NCI-H2081 treated with DMSO at 0.1 percent for 48 hours (cell line): ENCODE measurements at regions not wholly inside any gene's neighbourhood (a gene's known extent, or its start where the extent isn't known, plus 50 kb on each side); places are given as distances from the start of the nearest gene placed in this dataset.

ENCODE experiments used
- DNase-seq: peaks from one replicate; lab custom pipeline; 2025; lab: John Stamatoyannopoulos, UW

DNA sequence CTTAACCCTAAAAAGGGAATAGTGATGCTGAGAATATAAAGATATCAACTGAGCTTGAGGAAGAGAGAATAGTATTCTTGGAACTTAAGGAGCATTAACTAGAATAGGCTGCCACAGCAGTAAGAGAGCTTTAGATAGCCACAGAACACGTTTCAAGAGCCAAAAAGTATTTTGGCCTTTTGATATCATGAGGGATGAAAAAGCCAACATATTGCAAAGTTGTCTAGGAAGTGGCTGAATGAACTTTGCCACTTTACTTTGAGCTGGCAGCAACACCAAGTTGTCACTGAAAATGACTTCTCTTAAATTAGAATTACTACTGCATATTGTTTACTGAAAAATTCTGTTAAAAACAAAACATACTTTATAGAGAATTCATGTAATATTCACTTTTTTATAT lies 1476.2 kb downstream of the MRPL39 start:
- DNase-seq = no peak

DNA sequence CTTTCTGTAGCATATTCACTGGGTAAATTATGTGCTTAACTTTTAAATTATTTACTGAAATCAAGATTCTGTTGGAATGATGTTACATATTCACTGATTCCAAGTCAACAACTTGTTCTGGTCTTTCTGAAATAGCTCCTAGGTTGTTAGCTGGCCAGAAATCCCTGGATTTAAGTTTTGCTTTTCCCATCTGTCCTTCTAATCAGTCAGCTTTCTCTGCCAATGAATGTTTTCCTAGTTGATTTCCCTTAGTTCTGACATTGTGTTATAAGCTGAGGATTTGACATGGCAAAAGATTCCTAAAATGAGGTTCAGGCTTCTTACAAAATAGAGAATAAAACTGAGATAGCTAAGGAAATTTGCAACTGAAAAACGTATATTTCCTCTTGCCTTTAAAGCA lies 1479.6 kb downstream of the MRPL39 start:
- DNase-seq = no peak

DNA sequence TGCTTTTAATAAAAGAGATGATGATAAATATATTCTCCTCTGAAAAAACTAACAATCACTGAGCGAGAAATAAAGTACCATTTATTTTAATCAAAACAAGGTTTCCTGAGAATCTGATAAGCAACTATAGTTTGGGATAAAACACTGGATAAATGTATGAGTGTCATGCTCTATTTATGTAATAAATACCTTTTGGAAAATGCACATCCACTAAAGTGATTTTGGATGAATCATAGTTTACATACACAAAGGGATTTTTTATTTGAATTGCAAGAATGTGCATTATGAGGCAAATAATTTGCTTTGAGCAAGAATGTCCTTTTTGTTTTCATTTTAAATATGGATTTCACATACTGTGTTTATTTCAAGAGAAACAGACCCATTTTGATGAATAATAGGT lies 1483.5 kb downstream of the MRPL39 start:
- no peak for DNase-seq

DNA sequence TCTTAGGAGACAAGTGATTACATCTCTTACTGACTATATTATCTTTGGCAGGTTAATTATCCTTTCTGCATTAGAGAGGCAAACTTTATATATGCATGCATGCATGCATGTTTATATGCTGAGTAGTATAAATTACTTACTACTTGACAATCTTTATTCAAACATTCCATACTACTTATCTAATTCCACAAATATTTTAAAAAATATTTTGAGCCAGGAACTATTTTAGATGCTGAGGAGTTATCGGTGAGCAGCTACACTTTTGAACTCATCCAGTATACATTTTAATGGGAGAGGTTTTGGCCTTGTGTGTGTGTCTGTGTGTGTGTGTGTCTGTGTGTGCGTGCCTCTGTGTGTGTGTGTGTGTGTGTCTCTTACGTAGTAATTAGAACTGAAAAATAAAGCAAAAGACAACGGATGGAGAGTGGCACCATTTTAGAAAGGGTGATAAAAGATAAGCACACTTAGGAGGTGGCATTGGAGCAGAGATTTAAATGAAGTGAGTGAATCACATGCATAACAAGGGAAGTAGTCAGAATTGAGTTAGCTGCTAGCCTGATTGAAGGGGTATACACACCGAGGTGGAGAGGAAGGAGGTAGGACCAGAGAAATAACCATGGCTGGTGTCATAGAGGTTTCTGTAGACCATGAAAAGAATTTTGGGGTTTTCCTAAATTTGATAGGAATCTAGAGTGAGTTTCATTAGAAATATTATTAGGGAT lies 1488.4 kb downstream of the MRPL39 start:
- no peak for DNase-seq

DNA sequence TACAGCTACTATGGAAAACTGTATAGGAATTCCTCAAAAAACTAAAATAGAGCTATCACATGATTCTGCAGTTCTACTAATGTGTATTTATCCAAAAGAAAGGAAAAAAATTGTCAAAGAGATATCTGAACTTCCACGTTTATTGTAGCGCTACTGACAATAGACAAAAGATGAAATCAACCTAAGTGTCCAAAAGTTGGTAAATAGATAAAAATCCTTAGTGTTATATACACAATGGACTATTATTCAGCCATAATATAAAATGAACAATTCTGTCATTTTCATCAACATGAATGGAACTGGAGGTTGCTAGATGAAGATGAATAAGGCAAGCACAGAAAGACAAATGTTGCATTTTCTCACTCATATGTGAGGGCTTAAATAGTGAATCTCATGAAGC lies 1492.1 kb downstream of the MRPL39 start:
- no peak for DNase-seq

DNA sequence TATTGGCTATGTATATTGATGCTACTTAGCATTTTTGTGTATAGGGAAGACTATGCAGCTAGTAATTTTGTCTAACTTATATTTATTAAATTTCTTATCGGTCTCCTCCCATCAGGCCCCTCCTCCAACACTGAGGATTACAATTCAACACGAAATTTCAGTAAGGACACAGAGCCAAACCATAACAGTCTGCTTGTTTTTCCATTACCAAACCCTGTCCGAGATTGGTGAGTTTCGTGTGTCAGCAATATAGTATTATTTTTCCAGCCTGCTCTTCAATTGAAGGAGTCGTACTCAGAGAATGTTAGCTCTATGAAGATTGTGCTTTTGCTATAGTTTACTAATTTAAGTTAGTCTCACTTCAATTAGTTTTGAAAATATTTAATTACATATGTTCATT lies 1495.3 kb downstream of the MRPL39 start:
- DNase-seq = no peak

DNA sequence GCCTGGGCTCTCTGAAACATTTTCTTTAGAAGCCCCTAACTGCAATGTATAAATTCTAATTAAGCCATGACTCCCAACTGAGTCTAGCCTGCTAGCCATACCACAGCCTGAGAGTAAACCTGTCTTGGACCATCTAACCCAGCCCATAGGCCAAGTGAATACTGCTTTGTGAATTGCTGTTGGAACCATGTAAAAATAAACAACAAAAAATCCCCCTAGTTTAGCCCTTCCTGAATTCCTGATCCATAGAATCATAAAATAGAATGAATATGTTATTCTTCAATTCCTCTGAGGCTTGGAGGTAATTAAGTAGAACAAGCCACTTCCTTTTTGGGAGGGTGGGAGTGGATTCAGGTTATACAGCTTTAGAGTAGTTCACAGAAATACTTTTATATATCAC lies 1496.4 kb downstream of the MRPL39 start:
- DNase-seq = no peak

DNA sequence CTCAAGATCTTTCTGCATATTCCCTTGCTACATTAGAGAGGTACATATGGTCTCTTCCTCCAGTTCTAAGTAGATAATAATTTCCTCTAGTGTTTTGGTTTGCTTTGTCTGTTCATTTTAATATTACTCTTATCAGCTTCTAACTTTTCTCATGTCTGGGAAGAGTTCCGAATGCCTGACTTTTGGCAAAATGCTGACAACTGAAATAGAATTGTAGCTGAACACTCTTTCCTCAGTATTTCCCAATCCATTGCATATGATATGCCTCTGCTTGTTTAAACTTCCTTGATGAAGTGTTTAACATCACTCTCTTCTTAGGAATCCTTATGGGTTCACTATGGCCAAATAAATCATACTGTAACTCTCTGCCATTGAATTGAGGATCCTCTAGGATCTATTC lies 1510.1 kb downstream of the MRPL39 start:
- DNase-seq = no peak

DNA sequence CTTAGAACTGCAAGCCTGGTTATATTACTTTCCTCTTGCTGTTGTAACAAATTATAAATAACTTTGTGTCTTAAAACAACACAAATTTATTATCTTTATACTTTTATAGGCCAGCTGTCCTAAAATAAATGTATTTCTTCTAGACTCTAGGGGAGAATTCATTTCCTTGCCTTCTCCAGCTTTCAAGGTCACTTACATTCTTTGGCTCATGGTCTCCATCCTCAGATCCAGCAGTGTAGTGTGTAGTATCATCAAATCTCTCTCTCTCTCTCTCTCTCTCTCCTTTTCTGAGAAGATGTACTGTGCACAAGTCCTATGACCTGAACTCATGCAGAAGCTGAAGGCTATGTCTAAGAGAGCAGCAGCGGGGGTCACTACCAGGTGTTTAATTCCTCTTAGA lies 1510.6 kb downstream of the MRPL39 start:
- DNase-seq = no peak

DNA sequence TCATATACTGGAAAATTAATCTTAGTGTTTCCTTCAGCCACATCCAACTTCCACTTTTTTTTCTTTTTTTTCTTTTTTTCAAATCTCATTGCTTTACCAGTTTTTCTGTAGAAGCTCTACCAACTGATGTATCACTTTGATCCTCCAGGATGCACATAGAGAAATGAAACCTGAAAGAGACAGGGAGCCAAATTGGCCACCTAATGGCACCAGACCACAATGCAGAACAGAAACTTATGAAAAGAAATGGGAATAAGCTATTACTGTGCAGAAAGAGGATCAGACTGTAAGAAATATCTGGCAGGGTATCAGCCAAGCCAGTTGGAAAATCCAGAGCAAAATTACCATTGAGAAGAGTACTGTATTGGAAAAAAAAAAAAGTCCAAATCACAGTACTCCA lies 1514.2 kb downstream of the MRPL39 start:
- DNase-seq = no peak

DNA sequence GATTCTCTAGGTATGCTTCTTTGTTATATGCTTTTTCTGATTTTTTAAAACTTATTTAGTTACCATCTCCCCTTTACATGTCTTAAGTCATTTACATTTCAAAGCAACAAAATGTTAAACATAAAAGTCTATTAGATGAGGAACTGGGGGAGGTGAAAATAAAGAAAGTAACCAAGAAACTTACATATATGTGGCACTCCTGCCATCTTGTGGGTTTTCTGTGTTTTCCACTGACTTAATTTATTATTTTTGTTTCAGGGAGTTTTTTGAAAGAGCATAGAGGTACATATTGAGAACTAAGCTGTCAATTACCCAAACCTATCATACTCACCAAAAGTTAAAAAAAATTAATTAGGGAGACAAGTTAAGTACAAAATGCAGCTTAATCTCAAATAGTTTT lies 1531.1 kb downstream of the MRPL39 start:
- DNase-seq = no peak

DNA sequence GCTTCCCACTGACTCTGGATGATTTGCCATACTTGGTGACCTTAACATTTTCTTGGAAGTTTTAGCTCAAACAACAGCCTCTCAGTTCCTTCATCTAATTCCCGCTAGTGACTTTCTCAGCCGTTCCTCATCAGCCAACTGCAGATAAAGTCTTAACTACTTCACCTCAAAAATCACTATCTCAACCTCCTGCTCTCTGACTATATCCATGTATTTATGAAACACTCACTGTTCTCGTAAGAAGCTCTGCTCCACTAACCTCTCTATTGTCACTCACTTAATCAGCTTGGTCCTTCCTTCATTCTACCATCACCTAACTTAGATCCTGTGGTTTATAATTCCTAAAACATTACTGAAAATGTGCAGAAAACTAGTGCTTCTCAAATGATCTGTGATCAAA lies 1551.6 kb downstream of the MRPL39 start:
- DNase-seq = no peak

DNA sequence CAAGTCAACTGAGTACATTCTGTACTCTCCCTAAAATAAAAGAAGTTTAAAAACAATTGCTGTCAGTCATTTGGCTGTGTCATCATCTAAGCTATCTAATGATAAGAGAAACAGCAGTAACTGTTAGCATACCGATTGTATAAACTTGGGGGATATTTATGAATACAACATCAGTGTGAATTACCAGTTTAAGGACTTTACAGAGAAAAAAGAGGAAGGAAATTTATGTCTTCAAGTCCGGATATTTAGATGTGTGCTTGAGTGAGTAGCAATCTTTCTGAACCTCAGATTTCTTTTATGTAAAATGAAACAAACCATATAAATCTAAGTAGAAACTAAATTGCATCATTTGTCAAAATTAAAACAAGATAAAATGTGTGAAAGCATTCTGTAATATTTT lies 1557.0 kb downstream of the MRPL39 start:
- no peak for DNase-seq

DNA sequence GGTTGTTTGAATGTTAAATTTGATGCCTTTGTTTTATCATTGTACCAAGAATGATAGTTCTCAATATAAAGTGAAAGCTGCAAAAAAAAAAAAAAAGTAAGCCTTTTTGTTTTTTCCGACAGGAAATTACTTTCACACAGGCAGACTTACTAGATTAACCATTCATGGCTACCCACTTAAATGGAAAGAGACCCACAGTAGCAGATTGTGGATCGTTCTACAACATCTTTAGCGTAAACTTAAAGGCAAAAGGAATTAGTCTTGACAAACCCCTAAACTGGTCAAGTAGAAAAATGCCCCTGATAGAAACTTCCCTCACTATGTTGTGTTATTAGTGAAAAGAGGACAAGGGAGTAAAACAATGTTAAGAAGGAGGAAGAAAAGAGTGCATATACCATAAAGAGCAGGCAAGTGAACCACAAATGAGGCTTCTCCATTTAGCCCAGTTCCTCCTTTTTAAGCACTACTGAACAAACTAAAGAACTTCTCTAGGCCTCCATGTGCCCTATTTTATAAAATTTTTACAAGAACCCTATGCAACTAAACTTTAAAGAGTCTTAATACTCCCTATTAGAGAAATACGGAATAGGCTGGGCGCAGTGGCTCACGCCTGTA lies 1560.3 kb downstream of the MRPL39 start:
- no peak for DNase-seq

DNA sequence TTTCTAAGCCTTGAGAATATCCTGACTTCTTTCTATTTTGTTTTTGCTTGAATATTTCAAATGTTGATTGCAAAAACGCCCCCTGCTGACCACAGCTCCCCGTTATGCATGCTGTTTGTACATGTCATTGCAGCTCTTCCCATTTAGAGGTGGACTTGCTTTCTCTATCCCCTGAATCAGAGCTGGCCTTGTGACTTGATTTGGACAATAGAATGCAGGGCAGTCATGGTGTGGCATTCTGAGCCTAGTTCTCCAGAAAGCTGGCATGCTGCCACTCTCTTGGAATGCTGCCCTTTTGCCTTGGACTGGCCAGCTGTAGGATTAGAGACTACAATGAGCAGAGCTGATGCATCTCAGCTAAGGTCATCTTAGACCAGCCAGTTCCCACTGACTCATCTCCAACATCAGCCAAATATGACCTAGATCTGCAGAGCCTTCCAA lies 1561.5 kb downstream of the MRPL39 start:
- no peak for DNase-seq

DNA sequence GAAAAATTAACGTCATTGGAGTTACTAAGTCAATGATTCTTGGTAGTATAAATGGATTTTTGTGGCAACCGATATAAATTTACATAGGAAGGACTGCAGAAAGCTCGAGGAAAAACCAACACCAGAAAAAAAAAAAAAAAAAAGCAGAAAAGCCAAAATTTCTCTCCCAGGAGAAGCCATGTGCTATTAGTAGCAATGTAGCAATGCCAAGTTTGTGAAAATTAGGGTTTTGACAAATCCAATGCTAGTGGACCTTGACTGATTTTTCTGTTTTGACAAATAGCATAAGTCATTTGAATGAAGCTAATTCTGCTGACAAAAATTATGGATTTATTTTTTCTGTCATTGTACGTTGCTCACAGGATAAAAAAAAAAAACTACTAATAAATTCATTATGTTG lies 1561.9 kb downstream of the MRPL39 start:
- DNase-seq = no peak

DNA sequence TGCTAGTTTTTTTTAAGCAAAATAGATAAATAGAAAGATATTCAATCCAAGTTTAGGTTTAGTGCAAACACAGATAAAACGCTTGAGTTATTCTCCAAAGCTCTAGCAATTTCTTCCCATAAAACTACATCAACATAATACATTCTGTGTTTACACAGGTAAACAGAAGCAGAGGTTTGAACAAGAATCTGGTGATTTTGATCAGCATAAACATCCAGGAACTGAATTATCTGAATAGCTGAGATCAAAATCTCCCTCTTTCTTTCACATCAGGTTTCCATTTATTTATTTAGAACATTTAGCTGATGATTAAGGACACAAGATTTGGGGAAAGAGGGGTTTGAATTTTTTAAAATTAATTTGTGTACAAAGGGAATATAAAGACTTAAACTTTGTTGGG lies 1564.6 kb downstream of the MRPL39 start:
- DNase-seq = no peak

DNA sequence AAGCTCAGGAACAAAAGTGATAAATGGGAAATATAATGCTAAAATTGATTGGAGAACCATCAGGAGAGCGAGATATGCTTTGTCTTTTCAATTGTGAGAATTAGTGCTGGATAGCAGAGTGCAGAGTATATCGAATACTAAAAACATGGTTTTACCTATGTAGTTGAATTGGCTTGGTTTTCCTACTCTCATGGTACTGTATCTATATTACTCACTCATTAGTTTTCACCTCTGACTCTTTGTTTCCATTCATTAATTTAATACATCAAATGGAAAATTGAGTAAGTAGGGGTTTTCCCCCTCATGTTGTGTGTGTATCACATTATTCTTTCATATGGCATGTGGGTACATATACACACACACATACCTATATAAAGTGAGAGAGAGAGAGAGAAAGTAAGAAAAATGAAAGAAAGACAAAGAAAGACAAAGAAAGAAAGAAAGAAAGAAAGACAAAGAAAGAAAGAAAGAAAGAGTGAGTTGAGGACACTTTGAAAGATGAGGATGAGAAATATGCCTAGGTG lies 1574.5 kb downstream of the MRPL39 start:
- no peak for DNase-seq

DNA sequence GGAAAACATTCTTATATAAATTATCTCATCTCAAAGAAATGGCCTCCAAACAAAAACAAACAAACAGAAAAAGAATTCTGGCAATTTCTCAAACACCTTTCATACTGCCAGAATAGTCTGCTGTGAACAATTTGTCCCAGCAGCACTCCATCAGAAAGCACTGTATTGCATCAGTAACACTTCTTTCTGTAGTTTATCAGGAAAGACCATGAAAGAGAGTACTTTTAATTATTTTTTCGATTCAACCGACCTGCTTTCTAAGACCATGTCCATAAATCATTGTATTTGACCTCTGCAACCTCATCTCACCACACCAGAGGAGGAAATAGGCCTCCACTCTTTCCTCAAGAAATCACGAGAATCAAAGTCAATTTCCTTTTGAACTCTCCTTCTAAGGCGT lies 1579.9 kb downstream of the MRPL39 start:
- no peak for DNase-seq

DNA sequence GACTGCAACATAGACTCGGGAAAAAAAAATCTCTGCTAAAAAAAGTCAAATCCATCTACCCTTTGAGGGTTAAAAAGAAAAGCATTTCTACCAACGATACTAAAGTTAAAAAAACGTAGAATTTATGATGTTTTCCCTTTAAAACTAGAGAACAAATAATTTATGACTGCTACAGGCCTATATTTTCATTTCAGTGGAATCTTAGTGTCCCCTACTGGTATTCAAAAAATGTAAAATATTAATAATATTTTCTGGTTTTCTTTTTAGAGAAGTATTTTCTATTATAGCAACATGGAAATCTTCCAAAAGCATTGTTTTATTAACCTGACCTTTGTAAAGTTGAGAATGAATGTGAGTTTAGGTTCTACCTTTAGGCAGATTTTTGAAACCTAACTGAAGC lies 1582.2 kb downstream of the MRPL39 start:
- peak; percentile 29 for DNase-seq

DNA sequence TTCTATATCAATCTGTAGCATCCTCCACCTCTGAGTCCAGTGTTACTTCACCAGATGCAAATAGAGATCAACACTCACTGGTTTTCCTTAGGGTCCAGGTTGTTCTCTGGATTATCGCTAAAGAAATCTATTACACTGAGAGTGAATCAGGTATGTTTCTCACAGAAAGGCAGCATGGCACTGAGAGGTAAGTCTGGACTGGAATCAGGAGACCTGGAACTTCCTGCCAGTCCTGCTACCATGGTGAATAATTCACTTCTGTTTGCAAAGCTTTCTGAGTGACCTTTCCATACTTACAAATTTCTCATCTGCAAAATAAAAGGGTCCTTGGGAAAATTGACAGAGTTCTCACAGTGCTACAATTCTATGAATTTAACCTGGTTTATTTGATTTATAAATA lies 1583.3 kb downstream of the MRPL39 start:
- DNase-seq = peak; percentile 86

DNA sequence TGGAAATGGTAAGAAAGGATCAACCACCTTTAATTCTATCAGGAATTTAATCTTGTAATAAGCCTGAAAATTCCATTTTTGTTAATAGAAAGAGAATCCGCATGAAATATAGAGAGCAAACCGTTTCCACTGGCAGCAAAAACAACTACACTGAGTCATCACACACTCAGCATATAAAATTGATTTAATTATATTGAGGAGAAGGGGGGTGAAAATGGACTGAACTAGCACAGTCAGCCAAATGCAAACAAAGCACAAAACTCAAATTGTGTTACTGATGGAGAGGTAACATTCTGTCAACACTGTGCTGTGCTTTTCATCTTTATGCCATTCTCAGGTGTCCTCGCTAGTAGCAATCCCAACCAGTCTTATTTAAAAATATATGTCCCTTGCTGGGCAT lies 1583.9 kb downstream of the MRPL39 start:
- DNase-seq = peak; percentile 67

DNA sequence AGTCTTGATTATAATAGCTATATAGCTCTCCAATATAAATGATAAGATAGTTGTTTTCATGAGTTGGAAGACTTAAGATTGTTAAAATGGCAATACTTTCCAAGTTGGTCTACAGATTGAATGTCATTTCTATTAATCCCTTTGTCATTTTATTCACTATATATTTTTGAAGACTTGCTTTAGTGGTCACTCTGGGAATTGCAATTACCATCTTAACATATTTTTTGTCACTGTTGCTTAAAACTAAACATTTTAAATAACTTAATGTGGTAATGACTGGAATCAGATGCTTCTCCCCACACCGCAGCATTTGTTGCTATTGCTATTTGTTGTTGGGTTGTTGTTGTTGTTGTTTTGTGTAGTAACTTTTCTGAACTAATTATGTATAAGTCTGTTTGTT lies 1592.9 kb downstream of the MRPL39 start:
- DNase-seq = no peak

DNA sequence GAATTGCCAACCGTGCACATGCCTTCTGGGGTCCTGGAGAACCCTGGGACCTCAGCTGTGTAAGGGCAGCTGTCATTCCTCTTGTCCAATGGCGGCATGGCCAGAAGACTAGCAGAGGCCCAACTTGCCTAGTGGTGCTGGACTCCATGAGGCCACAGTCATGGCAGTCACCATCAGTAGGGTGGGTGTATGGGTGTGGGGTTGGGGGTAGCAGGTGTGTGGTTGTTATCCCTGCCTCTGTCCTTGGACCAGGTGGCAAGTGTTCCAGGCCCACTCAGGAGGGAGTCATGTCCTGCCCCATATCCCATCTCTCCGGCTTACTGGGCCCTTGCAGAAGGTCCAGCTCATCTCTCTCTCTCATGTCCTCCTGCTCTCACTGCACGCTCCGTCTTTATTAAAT lies 1596.2 kb downstream of the MRPL39 start:
- DNase-seq = no peak
